HepG2 (cell line): ENCODE measurements at regions not wholly inside any gene's neighbourhood (a gene's known extent, or its start where the extent isn't known, plus 50 kb on each side); places are given as distances from the start of the nearest gene placed in this dataset.

ENCODE experiments used
- ATAC-seq: fragments of 200-7000 bp; cut with Tn5 transposase; 3 replicates; pipeline ENCODE4 v1.9.1; 2020; ENCODE audit warnings: mild to moderate bottlenecking, moderate library complexity
- BruUV-seq: library from RNA; stranded (reverse); fragments of 400-500 nt; replicated peaks from 2 replicates; lab custom pipeline; 2021; lab: Mats Ljungman, UMichigan
- CTCF ChIA-PET: fragments of 300-600 bp; formaldehyde crosslinking; extraction: SDS; loops from one replicate; lab custom pipeline; 2021; ENCODE audit warnings: low total read pairs, inconsistent platforms, low intra/inter-chr PET ratio; lab: Yijun Ruan, JAX
- POLR2A ChIA-PET: fragments of 350-600 bp; sonication (Branson Sonifier 250); formaldehyde crosslinking; loops from one replicate; lab custom pipeline; 2020; ENCODE audit warnings: antibody characterized with exemption, inconsistent platforms; lab: Yijun Ruan, JAX
- DNase-seq: peaks from one replicate; pipeline ENCODE4 v3.0.0-alpha.2; 2015; ENCODE audit warnings: low spot score
- FAIRE-seq: peaks from 3 replicates; lab custom pipeline; 2011; peaks lifted over from hg19 to GRCh38; lab: Jason Lieb, UNC
- H2AFZ ChIP-seq: one replicate; pipeline ENCODE4 v1.6.1; 2011; ENCODE audit warnings: low read length, inconsistent platforms
- H3K27ac ChIP-seq: fragments of 300-600 bp; 3 replicates; pipeline ENCODE4 v1.8.0; 2011; ENCODE audit warnings: mixed run types, mild to moderate bottlenecking, mixed read lengths, low read length, inconsistent platforms; ENCODE audit not compliant: insufficient read depth; ENCODE audit errors: extremely low read length
- H3K27me3 ChIP-seq, 2 experiments: fragments of 200-600 bp in 1 of 2; 2 replicates in 1 of 2; 3 replicates in 1 of 2; pipeline versions ENCODE4 v1.6.0 to v1.8.0; 2011; ENCODE audit warnings: low read length in 2 of 2, mild to moderate bottlenecking in 2 of 2, moderate library complexity in 2 of 2, inconsistent platforms in 1 of 2; ENCODE audit not compliant: insufficient read depth in 2 of 2, control insufficient read depth in 1 of 2
- H3K36me3 ChIP-seq, 2 experiments: fragments of 200-600 bp in 1 of 2; replicated peaks in 1 of 2; 2 replicates in 1 of 2; 3 replicates in 1 of 2; pipeline versions ENCODE4 v1.5.1 to v1.8.0; 2011; ENCODE audit warnings: low read length in 2 of 2, inconsistent platforms in 1 of 2; ENCODE audit not compliant: insufficient read depth in 2 of 2, control insufficient read depth in 1 of 2
- H3K4me1 ChIP-seq: 2 replicates; pipeline ENCODE4 v1.5.1; 2012; ENCODE audit warnings: low read length, inconsistent platforms; ENCODE audit not compliant: insufficient read depth
- H3K4me2 ChIP-seq: 2 replicates; pipeline ENCODE4 v1.6.0; 2011; ENCODE audit warnings: low read depth, low read length, inconsistent platforms
- H3K4me3 ChIP-seq, 3 experiments: fragments of 200-600 bp in 1 of 3; sonication (generic), shearing (Covaris generic) in 1 of 3; replicated peaks in 1 of 3; 2 replicates each; pipeline ENCODE4 v1.5.1; 2011 to 2016; ENCODE audit warnings: low read length in 3 of 3, inconsistent platforms in 2 of 3, low read depth in 2 of 3, mild to moderate bottlenecking in 2 of 3, control low read depth in 1 of 3, mixed read lengths in 1 of 3; ENCODE audit not compliant: insufficient read depth in 1 of 3
- H3K79me2 ChIP-seq: one replicate; pipeline ENCODE4 v1.6.1; 2011; ENCODE audit warnings: low read length, inconsistent platforms; ENCODE audit not compliant: insufficient read depth
- H3K9ac ChIP-seq: 2 replicates; pipeline ENCODE4 v1.6.0; 2011; ENCODE audit warnings: mild to moderate bottlenecking, low read depth, low read length, inconsistent platforms; ENCODE audit not compliant: insufficient read depth
- H3K9me3 ChIP-seq: 2 replicates; pipeline ENCODE4 v1.5.1; 2012; ENCODE audit warnings: mild to moderate bottlenecking, low read length
- H4K20me1 ChIP-seq: 2 replicates; pipeline ENCODE4 v1.6.0; 2011; ENCODE audit warnings: inconsistent platforms, mild to moderate bottlenecking, low read length, moderate library complexity; ENCODE audit not compliant: insufficient read depth
- HNRNPK ChIP-seq: fragments of 200-400 bp; formaldehyde crosslinking; IDR thresholded peaks from 2 replicates; pipeline ENCODE4 v1.6.1; 2018; ENCODE audit warnings: low read length, low read depth, moderate library complexity, mild to moderate bottlenecking; ENCODE audit not compliant: poor library complexity, severe bottlenecking
- KAT8 ChIP-seq: IDR thresholded peaks from 2 replicates; pipeline ENCODE4 v1.6.1; 2016; ENCODE audit warnings: missing genetic modification reagents, missing compliant biosample characterization
- TERF1 ChIP-seq: sonication (generic); formaldehyde crosslinking; IDR thresholded peaks from 2 replicates; pipeline ENCODE4 v1.8.0; 2022; ENCODE audit warnings: mild to moderate bottlenecking, missing genetic modification reagents, moderate library complexity
- ZNF20 ChIP-seq: sonication (generic); formaldehyde crosslinking; IDR thresholded peaks from 2 replicates; pipeline ENCODE4 v1.4.0; 2020; ENCODE audit warnings: mild to moderate bottlenecking, moderate library complexity, missing genetic modification reagents
- WGBS: methylation state at CpG from one replicate; pipeline ENCODE4 v1.1.6; 2017; ENCODE audit warnings: low lambda C conversion rate; 5-methylcytosine and 5-hydroxymethylcytosine counted together
- in situ Hi-C: cut with HindIII; loops from 2 replicates; pipeline ENCODE4 v1.10.0; 2017; ENCODE audit warnings: low pct_unique_long_range_greater_than_20kb; ENCODE audit not compliant: extremely low pct_ligation_motif_present
- intact Hi-C: fragments of 100-400 bp; cut with micrococcal nuclease; formaldehyde crosslinking; loops from one replicate; pipeline ENCODE4 v1.10.0; 2022; ENCODE audit not compliant: unreplicated experiment

- H2AFZ ChIP-seq: no peak overlapping the region
- no peak overlapping the region for H3K9ac ChIP-seq
- no peak for ATAC-seq
- in situ Hi-C loops (no loop called here), intact Hi-C loops (no loop called here)
- 0% methylated on average over 1 of the region's 1 CpG for WGBS
- FAIRE-seq: no peak
- CTCF ChIA-PET: no interaction called here
- BruUV-seq: no TSS peak
- H3K79me2 ChIP-seq: no peaks in the 10 kb centered on the region
- no peaks in the 10 kb centered on the region for H3K4me1 ChIP-seq
- no peak overlapping the region for H3K4me2 ChIP-seq
- no peak overlapping the region for H3K27ac ChIP-seq
- DNase-seq: no peak
- no peaks in the 10 kb centered on the region for H4K20me1 ChIP-seq
- no peaks in the 10 kb centered on the region for H3K9me3 ChIP-seq
- H3K4me3 ChIP-seq: no peak overlapping the region
- TF ChIP-seq KAT8 (CRISPR knock-in tag) (no peak), ZNF20 (no peak)
- TF ChIP-seq, all 625 proteins: peak for 0
- Histone ChIP-seq H3K27me3 (no peaks in the 10 kb centered on the region), H3K36me3 (no peaks in the 10 kb centered on the region)
- POLR2A ChIA-PET: no interaction called here
These were observed 472.4 kb downstream of the ATP23 start for GRCh38 chr12:58413794-58414193.

GRCh38 chr12:58414398-58414871, 473.1 kb downstream of the ATP23 start:
- CTCF ChIA-PET: no interaction called here

More at GRCh38 chr12:58414398-58414871, 473.1 kb downstream of the ATP23 start:
- WGBS: 0% methylated on average over 2 of the region's 2 CpGs
- H3K79me2 ChIP-seq: no peaks in the 10 kb centered on the region
- no peaks in the 10 kb centered on the region for H3K36me3 ChIP-seq
- no peak for ATAC-seq
- peak; percentile 27 for TF ChIP-seq HNRNPK
- TF ChIP-seq TERF1 (CRISPR knock-in tag): no peak
- H3K4me1 ChIP-seq: no peaks in the 10 kb centered on the region
- no peaks in the 10 kb centered on the region for H3K9me3 ChIP-seq
- intact Hi-C loops (no loop called here), in situ Hi-C loops (no loop called here)
- H2AFZ ChIP-seq: no peak overlapping the region
- no peak overlapping the region for H3K4me3 ChIP-seq
- no peaks in the 10 kb centered on the region for H3K27me3 ChIP-seq
- no peak overlapping the region for H3K4me2 ChIP-seq
- no TSS peak for BruUV-seq
- no peak for DNase-seq
- no peak overlapping the region for H3K27ac ChIP-seq
- no peak overlapping the region for H3K9ac ChIP-seq
- H4K20me1 ChIP-seq: no peaks in the 10 kb centered on the region
- no peak for FAIRE-seq
- POLR2A ChIA-PET: no interaction called here
